ENCODE measurements at regions not wholly inside any gene's neighbourhood (a gene's known extent, or its start where the extent isn't known, plus 50 kb on each side); places are given as distances from the start of the nearest gene placed in this dataset.

DNA sequence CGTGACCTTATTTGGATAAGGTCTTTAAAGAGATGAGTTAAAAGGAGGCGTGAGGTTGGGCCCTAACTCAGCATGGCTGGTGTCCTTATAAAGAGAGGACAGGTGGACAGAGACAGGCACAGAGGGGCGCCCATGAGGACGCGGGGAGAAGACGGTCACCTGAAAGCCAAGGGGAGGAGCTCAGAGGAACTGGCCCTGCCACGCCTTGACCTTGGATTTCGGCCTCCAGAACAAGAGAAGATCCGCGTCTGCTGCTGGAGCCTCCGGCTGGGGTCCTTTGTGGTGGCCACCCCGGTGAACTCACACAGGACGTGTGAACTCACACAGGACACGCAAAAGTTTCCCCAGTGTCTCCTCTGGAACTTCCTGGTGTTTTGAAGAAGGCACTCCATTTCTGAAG lies 122.7 kb downstream of the SIK1 start:
- Histone ChIP-seq H3K27me3 (no peaks in the 10 kb centered on the region), H3K4me1 (ENCODE audit: low read depth) (peaks cover 7% of the 10 kb centered on the region), H3K4me3 (no peak overlapping the region), H3K9me3 (ENCODE audit: low read depth) (no peaks in the 10 kb centered on the region), H3K36me3 (no peaks in the 10 kb centered on the region), H3K27ac (no peak overlapping the region)
- TF ChIP-seq, protein P1, sequence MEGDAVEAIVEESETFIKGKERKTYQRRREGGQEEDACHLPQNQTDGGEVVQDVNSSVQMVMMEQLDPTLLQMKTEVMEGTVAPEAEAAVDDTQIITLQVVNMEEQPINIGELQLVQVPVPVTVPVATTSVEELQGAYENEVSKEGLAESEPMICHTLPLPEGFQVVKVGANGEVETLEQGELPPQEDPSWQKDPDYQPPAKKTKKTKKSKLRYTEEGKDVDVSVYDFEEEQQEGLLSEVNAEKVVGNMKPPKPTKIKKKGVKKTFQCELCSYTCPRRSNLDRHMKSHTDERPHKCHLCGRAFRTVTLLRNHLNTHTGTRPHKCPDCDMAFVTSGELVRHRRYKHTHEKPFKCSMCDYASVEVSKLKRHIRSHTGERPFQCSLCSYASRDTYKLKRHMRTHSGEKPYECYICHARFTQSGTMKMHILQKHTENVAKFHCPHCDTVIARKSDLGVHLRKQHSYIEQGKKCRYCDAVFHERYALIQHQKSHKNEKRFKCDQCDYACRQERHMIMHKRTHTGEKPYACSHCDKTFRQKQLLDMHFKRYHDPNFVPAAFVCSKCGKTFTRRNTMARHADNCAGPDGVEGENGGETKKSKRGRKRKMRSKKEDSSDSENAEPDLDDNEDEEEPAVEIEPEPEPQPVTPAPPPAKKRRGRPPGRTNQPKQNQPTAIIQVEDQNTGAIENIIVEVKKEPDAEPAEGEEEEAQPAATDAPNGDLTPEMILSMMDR (IDR thresholded peaks at IDR 0.05; ENCODE audit: low read depth, low read length), result no peak
- no peak for DNase-seq (ENCODE audit: low read depth in 1 of 2, low spot score in 1 of 2)

GRCh38 chr21:43303275-43304178 lies 123.4 kb downstream of the SIK1 start:
- Histone ChIP-seq H3K9me3 (ENCODE audit: low read depth) (no peaks in the 10 kb centered on the region), H3K27me3 (no peaks in the 10 kb centered on the region), H3K4me1 (ENCODE audit: low read depth) (peaks cover 7% of the 10 kb centered on the region), H3K4me3 (no peak overlapping the region), H3K36me3 (no peaks in the 10 kb centered on the region), H3K27ac (no peak overlapping the region)
- TF ChIP-seq, protein P1 (IDR thresholded peaks at IDR 0.05; ENCODE audit: low read depth, low read length), result no peak
- DNase-seq (ENCODE audit: low read depth in 1 of 2, low spot score in 1 of 2), result no peak

GRCh38 chr21:43302769-43303168 lies 124.2 kb downstream of the SIK1 start:
- Histone ChIP-seq H3K4me1 (ENCODE audit: low read depth) (peaks cover 7% of the 10 kb centered on the region), H3K9me3 (ENCODE audit: low read depth) (no peaks in the 10 kb centered on the region), H3K27ac (no peak overlapping the region), H3K27me3 (no peaks in the 10 kb centered on the region), H3K4me3 (no peak overlapping the region), H3K36me3 (no peaks in the 10 kb centered on the region)
- TF ChIP-seq, protein P1 (IDR thresholded peaks at IDR 0.05; ENCODE audit: low read depth, low read length), result no peak
- no peak for DNase-seq (ENCODE audit: low read depth in 1 of 2, low spot score in 1 of 2)

- H3K36me3 ChIP-seq, result no peaks in the 10 kb centered on the region
- H3K4me3 ChIP-seq, result no peak overlapping the region
- H3K27me3 ChIP-seq, result no peaks in the 10 kb centered on the region
- H3K9me3 ChIP-seq (ENCODE audit: low read depth), result no peaks in the 10 kb centered on the region
- DNase-seq (ENCODE audit: low read depth in 1 of 2, low spot score in 1 of 2), result no peak
- no peak overlapping the region for H3K27ac ChIP-seq
- TF ChIP-seq, protein P1 (IDR thresholded peaks at IDR 0.05; ENCODE audit: low read depth, low read length), result no peak
- H3K4me1 ChIP-seq (ENCODE audit: low read depth), result peaks cover 7% of the 10 kb centered on the region
Measured at GRCh38 chr21:43302062-43302700, 124.8 kb downstream of the SIK1 start.

DNA sequence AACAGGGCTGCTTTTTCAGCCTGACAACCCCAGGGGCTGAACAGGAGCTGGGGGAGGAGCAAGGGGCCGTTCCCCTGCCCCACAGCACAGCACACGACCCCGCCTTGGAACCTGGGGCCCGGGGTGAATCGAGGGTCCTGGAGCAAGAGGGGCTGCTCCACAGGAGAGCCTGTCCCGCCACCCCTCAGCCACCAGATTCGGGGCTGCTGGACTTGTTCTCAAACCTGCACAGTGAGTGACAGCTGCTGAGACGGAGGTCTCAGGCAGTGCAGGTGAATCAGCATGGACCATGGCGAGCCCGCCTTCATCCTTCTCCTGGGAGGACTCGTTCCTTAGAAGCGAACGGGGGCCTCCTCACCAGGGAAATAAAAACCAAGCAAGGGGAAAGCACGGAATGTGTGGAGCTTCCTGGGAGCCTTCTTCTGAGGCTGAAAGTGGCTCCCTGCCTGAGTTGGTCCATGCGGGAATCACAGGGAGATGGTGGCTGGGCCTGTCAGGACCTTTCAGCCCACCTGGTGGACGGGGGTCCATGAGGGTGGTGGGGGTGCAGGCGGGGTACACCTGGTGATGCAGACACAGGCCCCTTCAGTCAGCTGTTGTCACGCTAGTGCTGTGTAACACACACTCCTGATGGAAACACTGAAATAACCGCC lies 125.4 kb downstream of the SIK1 start:
- no peak overlapping the region for H3K4me3 ChIP-seq
- H3K27me3 ChIP-seq, result no peaks in the 10 kb centered on the region
- DNase-seq (ENCODE audit: low read depth in 1 of 2, low spot score in 1 of 2), result no peak
- peaks cover 7% of the 10 kb centered on the region for H3K4me1 ChIP-seq (ENCODE audit: low read depth)
- TF ChIP-seq, protein P1 (IDR thresholded peaks at IDR 0.05; ENCODE audit: low read depth, low read length), result no peak
- no peak overlapping the region for H3K27ac ChIP-seq
- no peaks in the 10 kb centered on the region for H3K36me3 ChIP-seq
- no peaks in the 10 kb centered on the region for H3K9me3 ChIP-seq (ENCODE audit: low read depth)
